ENCODE measurements at regions not wholly inside any gene's neighbourhood (a gene's known extent, or its start where the extent isn't known, plus 50 kb on each side); places are given as distances from the start of the nearest gene placed in this dataset.
"Not testable (repeated sequence)": the region's sequence is repeated elsewhere in the genome, so short reads cannot be mapped to it uniquely, and the experiment has no call there.

DNA sequence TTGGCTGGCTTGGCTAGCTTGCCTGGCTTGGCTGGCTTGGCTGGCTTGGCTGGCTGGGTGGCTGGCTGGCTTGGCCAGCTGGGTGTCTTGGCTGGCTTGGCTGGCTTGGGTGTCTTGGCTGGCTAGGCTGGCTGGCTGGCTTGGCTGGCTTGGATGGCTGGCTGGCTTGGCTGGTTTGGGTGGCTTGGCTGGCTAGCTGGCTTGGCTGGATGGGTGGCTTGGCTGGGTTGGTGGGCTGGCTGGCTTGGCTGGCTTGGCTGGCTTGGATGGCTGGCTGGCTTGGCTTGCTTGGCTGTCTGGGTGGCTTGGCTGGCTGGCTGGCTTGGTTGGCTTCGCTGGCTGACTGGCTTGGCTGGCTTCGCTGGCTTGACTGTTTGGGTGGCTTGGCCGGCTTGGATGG is 440.3 kb downstream of the GOLGA6L6 start:
- not testable (repeated sequence) for H3K36me3 ChIP-seq, H3K27me3 ChIP-seq, H3K4me1 ChIP-seq, H3K27ac ChIP-seq, H3K4me3 ChIP-seq, H3K4me2 ChIP-seq, H3K9ac ChIP-seq, H4K20me1 ChIP-seq
- H3K9me3 ChIP-seq (replicated peaks in 1 of 11) = peaks cover 10 to 23% (median 14%) of the 10 kb centered on the region in 11 experiments

DNA sequence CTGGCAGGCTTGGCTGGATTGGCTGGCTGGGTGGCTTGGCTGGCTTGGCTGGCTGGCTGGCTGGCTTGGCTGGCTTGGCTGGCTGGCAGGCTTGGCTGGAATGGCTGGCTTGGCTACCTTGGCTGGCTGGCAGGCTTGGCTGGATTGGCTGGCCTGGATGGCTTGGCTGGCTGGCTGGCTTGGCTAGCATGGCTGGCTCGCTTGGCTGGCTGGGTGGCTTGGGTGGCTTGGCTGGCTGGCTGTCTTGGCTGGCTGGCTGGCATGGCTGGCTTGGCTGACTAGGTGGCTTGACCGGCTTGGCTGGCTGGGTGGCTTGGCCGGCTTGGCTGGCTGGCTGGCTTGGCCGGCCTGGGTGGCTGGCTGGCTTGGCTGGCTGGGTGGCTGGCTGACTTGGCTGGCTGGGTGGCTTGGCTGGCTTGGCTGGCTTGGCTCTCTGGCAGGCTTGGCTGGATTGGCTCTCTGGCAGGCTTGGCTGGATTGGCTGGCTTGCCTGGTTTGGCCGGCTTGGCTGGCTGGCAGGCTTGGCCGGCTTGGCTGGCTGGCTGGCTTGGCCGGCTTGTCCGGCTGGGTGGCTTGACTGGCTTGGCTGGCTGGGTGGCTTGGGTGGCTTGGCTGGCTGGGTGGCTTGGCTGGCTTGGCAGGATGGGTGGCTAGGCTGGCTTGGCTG is 440.9 kb downstream of the GOLGA6L6 start:
- H3K27ac ChIP-seq, H3K36me3 ChIP-seq, H3K9ac ChIP-seq, H3K4me2 ChIP-seq, H3K27me3 ChIP-seq, H3K4me1 ChIP-seq, H3K4me3 ChIP-seq, H4K20me1 ChIP-seq: not testable (repeated sequence)
- peaks cover 10 to 19% (median 14%) of the 10 kb centered on the region in 11 experiments for H3K9me3 ChIP-seq (replicated peaks in 1 of 11)

DNA sequence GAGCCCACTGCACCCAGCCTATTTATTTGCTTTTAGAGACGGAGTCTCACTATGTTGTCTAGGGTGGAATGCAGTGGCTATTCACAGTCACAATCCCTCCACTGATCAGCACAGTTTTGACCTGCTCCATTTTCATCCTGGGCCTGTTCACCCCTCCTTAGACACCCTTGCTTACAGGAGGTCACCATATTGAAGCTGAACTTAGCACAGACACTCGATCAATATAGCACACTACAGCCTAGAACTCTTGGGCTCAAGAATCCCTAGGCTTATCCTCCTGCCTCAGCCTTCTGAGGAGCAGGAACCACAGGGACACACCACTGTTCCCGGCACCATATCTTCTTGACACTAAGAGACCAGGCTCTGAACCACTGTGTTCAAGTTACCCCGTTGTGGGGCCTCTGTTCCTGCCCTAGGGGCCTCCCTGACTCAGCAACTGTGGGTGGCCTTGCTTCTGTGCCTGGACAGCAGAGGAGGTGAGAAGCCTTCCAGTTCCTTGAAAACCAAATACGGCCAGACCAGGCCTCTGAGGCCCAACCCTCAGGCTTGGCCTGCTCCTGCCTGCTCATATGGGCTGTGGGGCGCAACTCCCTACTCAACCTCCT is 445.8 kb downstream of the GOLGA6L6 start:
- not testable (repeated sequence) for H3K4me3 ChIP-seq; H3K27me3 ChIP-seq; H4K20me1 ChIP-seq; H3K36me3 ChIP-seq; H3K9ac ChIP-seq; H3K9me3 ChIP-seq (replicated peaks in 1 of 11); H3K4me1 ChIP-seq; H3K27ac ChIP-seq; H3K4me2 ChIP-seq

DNA sequence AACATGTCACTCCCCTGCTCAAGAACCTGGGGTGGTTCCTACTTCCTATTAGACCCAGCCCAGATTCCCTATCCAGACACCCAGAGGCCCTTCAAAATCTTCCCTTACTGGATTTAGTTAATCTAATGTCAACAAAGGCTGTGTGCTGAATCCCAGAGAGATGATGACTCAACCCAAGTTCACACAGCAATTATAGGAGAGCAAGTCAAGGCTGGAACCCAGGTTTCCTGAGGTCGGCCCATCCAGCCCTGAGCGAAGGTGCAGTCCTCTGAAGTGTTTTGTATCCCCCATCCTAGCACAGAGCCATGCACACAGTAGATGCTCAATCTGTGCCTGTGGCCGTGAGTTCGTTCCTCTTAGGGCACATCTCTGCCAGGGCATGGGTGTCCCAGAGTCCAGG is 452.1 kb downstream of the GOLGA6L6 start:
- not testable (repeated sequence) for H3K27me3 ChIP-seq; H4K20me1 ChIP-seq; H3K36me3 ChIP-seq; H3K9me3 ChIP-seq (replicated peaks in 1 of 11); H3K4me2 ChIP-seq; H3K9ac ChIP-seq; H3K27ac ChIP-seq; H3K4me3 ChIP-seq; H3K4me1 ChIP-seq

DNA sequence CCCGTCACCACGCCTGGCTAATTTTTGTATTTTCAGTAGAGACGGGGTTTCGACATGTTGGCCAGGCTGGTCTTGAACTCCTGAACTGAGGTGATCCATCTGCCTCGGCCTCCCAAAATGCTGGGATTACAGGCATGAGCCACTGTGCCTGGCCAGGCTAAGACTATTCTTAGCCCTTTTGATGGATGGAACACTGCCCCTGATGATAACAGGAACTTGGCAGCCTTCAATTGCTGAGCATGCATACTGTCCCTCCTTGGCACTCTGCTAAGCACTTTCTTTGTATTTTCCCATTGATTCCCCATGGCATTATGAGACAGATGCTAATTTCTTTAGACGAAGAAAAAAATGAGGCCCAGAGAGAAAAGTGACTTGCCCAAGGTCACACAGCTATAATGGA is 457.6 kb downstream of the GOLGA6L6 start:
- not testable (repeated sequence) for H3K27me3 ChIP-seq; H3K27ac ChIP-seq; H3K4me3 ChIP-seq; H4K20me1 ChIP-seq; H3K9ac ChIP-seq; H3K4me2 ChIP-seq; H3K4me1 ChIP-seq; H3K36me3 ChIP-seq; H3K9me3 ChIP-seq (replicated peaks in 1 of 11)

DNA sequence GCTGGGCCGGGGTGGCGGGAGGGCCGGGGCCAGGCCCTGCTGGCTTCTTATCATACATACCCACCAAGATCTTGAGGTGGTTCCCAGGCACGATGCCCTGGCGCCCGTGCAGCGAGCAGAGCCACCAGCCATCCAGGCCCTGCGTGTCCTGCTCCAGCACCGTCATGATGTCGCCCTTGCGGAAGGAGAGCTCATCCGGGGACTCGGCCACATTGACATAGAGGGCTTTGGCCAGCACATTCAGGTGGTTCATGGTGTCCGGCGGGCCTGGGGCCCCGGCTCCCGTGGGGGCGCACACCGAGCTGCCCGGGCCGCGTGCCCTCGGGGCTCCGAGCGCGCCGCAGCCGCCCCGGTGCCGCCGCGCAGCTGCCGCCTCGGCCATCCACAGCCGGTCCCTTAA is 467.5 kb downstream of the GOLGA6L6 start:
- H4K20me1 ChIP-seq; H3K4me3 ChIP-seq; H3K27ac ChIP-seq; H3K4me1 ChIP-seq; H3K36me3 ChIP-seq; H3K27me3 ChIP-seq; H3K9me3 ChIP-seq (replicated peaks in 1 of 11); H3K9ac ChIP-seq; H3K4me2 ChIP-seq: not testable (repeated sequence)

DNA sequence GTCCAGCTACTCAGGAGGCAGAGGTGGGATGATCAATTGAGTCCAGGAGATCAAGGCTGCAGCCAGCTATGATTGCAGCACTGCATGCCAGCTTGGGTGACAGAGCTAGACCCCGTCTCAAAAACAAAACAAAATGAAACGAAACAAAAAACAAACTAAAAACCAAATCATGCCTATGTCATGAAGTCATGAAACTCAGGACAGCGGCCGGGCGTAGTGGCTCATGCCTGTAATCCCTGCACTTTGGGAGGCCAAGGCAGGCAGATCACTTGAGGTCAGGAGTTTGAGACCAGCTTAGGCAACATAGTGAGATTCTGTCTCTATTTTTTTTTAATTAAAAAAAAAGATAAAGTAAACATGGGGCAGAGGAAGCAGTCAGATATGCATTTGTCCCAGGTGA is 472.6 kb downstream of the GOLGA6L6 start:
- not testable (repeated sequence) for H3K4me3 ChIP-seq; H3K4me1 ChIP-seq; H3K27ac ChIP-seq; H3K27me3 ChIP-seq; H3K4me2 ChIP-seq; H4K20me1 ChIP-seq; H3K9ac ChIP-seq; H3K9me3 ChIP-seq (replicated peaks in 1 of 11); H3K36me3 ChIP-seq

DNA sequence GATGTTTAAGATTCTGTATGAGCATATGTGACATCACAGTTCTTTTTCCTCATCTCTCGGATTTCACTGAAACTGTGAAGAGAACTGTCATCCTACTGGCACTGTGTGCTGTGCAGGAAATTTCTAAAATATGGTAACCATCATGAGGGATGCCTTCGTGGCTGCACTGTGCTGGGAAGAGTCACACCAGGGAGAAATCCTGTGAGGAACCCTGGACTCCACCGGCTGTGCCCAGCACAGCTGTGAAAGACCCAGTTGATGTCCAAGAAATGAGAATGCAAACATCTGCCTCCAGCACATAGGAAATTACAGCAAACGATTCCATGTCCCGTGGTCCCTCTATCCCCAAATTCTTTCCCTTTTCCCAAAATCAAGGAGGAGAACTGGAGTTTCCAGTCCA is 475.4 kb downstream of the GOLGA6L6 start:
- not testable (repeated sequence) for H3K9me3 ChIP-seq (replicated peaks in 1 of 11); H3K4me2 ChIP-seq; H3K27me3 ChIP-seq; H4K20me1 ChIP-seq; H3K9ac ChIP-seq; H3K27ac ChIP-seq; H3K4me1 ChIP-seq; H3K4me3 ChIP-seq; H3K36me3 ChIP-seq

DNA sequence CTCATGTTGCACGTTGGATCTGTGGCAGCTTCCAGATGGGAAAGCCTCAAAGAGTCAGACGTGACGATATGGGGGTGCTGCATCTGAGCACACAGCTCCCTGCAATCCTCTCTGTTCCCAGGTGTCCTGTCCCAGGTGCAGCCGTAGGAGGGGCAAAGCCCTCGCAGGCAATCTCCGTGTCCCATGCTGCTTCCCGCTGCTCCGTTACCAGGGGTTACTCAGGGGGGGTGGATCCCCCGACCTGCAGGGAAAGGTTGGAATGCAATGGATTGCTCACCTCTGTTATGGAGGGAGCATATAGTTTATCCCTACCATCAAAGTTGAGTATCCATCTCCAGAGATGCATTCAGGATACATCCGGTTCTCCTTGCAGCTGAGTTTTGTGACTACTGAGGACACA is 476.1 kb downstream of the GOLGA6L6 start:
- not testable (repeated sequence) for H3K9ac ChIP-seq; H4K20me1 ChIP-seq; H3K4me3 ChIP-seq; H3K27me3 ChIP-seq; H3K9me3 ChIP-seq (replicated peaks in 1 of 11); H3K4me2 ChIP-seq; H3K27ac ChIP-seq; H3K36me3 ChIP-seq; H3K4me1 ChIP-seq

DNA sequence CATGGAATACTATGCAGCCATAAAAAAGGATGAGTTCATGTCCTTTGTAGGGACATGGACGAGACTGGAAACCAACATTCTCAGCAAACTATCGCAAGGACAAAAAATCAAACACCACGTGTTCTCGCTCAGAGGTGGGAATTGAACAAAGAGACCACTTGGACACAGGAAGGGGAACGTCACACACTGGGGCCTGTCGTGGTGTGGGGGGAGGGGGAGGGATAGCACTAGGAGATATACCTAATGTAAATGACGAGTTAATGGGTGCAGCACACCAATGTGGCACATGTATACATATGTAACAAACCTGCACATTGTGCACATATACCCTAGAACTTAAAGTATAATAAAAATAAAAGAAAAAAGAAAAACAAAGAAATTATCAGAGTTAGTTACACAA is 478.4 kb downstream of the GOLGA6L6 start:
- H3K9me3 ChIP-seq (replicated peaks in 1 of 11); H3K36me3 ChIP-seq; H4K20me1 ChIP-seq; H3K27ac ChIP-seq; H3K4me2 ChIP-seq; H3K4me3 ChIP-seq; H3K9ac ChIP-seq; H3K4me1 ChIP-seq; H3K27me3 ChIP-seq: not testable (repeated sequence)

DNA sequence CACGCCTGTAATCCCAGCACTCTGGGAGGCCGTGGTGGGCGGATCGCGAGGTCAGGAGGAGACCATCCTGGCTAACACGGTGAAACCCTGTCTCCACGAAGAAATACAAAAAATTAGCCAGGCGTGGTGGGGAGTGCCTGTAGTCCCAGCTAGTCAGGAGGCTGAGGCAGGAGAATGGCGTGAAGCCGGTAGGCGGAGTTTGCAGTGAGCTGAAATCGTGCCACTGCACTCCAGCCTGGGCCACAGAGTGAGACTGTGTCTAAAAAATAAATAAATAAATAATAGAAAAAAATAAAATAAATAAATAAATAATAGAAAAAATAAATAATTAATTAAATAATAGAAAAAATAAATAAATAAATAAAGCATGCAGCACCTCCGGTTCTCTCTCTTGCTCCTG is 480.8 kb downstream of the GOLGA6L6 start:
- not testable (repeated sequence) for H3K9ac ChIP-seq; H3K27ac ChIP-seq; H3K4me2 ChIP-seq; H4K20me1 ChIP-seq; H3K4me1 ChIP-seq; H3K9me3 ChIP-seq (replicated peaks in 1 of 11); H3K36me3 ChIP-seq; H3K27me3 ChIP-seq; H3K4me3 ChIP-seq

DNA sequence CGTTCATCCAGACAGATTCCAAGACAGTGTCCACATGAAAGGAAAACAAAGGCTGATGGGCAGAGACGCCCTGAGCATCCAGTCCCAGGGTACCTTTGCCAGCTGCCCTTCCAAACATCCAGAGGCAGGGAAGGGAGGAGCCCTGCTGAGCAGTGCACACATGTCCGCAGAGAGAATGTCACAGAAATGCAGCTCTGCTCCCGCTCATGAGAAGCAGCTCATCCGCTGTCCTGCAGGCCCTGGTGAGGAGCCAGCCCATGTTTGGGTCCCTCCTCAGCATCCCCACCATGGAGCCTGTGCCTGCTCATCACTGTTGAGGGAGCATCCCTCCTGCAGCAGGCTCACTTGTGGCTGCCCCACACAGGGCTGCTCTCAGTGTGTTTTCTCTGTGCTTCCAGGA is 484.7 kb downstream of the GOLGA6L6 start:
- H3K4me1 ChIP-seq; H3K9ac ChIP-seq; H3K9me3 ChIP-seq (replicated peaks in 1 of 11); H3K4me2 ChIP-seq; H3K36me3 ChIP-seq; H3K27ac ChIP-seq; H3K27me3 ChIP-seq; H4K20me1 ChIP-seq; H3K4me3 ChIP-seq: not testable (repeated sequence)

DNA sequence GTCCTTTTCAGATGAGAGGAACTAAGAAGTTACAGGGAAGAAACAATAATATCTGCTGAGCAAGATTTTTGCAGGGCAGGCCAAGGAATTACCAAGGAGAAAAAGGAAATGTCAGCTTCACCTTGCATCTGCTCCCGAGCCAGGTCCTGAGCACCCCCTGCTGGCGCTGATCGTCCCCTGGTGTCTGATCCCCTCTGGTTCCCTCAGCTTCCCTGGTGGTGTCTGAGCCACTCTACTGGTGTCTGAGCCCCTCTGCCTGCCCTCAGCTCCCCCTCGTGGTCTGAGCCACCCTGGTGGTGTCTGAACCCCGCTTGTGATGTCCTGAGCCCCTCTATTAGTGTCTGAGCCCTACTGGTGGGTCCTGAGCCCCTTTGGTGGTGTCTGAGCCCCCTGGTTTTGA is 485.7 kb downstream of the GOLGA6L6 start:
- not testable (repeated sequence) for H3K4me2 ChIP-seq; H3K9me3 ChIP-seq (replicated peaks in 1 of 11); H3K36me3 ChIP-seq; H3K9ac ChIP-seq; H3K4me3 ChIP-seq; H3K4me1 ChIP-seq; H4K20me1 ChIP-seq; H3K27me3 ChIP-seq; H3K27ac ChIP-seq

DNA sequence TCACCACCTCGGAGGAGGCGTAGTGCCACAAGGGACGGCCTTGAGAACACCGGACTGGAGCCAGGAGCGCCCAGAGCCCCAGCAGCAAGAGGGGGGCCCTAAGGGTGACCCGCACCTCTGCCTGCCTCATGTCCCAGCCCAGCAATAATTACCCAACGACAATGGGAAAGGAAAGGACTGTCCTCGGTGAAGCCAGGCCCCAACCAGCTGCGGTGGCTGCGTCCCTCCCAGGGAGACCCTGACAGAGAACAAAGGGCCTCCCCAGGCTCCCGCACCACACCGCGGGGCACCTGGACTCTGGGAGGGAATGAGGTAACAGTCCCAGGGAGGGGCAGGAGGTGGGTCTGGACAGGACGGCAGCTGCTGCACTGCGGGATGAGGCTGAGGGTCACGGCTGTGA is 493.4 kb downstream of the GOLGA6L6 start:
- not testable (repeated sequence) for H3K9ac ChIP-seq; H3K27ac ChIP-seq; H3K4me1 ChIP-seq; H3K4me3 ChIP-seq; H4K20me1 ChIP-seq; H3K27me3 ChIP-seq; H3K36me3 ChIP-seq; H3K4me2 ChIP-seq; H3K9me3 ChIP-seq (replicated peaks in 1 of 11)

DNA sequence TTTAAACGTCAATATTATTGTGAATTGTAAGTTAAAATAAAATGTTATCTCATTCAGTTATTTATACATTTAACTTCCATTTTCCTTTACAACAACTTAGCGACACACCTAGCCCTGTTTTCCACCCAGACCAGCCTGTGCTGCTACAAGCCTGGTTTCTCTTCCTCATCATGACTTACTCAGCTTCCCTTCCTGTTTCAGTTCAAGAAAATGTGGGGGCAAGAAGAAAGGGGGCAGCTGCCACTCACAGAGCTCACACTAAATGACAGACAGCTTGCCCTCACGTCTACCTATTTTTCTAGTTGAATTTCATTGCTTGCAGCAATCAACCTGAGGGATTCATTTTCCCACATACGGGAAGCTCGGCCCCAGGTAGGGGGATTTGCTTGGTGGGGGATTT is 496.4 kb downstream of the GOLGA6L6 start:
- not testable (repeated sequence) for H3K9me3 ChIP-seq (replicated peaks in 1 of 11); H3K27ac ChIP-seq; H3K4me2 ChIP-seq; H3K4me3 ChIP-seq; H3K27me3 ChIP-seq; H3K4me1 ChIP-seq; H4K20me1 ChIP-seq; H3K9ac ChIP-seq; H3K36me3 ChIP-seq

Data from BLaER1 treated with 17β-estradiol and CSF1 and Interleukin-3, amounts not matched to agents 10 nM and 100 nM (cell line).